GM18511 (cell line): ENCODE measurements at regions not wholly inside any gene's neighbourhood (a gene's known extent, or its start where the extent isn't known, plus 50 kb on each side); places are given as distances from the start of the nearest gene placed in this dataset.
A peak's percentile ranks its signal among the peaks of the same experiment; 100 is the strongest.

ENCODE experiments used
- ATAC-seq: cut with Tn5 transposase; IDR thresholded peaks from one replicate; pipeline ENCODE4 v1.9.1; 2021; ENCODE audit warnings: mild to moderate bottlenecking, moderate library complexity; ENCODE audit not compliant: unreplicated experiment

DNA sequence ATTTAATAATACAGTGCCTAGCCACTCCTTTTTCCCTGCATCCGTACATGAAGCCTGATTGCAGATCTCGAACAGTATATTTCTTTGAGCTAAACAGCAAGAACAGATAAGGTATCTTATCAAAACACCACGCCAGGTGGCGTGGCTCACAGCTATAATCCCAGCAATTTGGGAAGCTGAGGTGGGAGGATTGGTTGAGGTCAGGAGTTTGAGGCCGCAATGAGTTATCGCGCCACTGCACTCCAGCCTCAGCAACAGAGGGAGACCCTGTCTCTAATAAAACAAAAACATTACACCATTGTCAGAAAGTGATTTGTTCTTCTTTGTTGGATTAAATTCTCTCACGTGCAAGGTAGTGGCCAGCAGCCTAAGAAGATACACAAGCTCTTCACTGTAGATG is 291.2 kb upstream of the DMRT1 start:
- no peak for ATAC-seq

- no peak for ATAC-seq
These were observed 289.2 kb upstream of the DMRT1 start for GRCh38 chr9:551986-552929.

DNA sequence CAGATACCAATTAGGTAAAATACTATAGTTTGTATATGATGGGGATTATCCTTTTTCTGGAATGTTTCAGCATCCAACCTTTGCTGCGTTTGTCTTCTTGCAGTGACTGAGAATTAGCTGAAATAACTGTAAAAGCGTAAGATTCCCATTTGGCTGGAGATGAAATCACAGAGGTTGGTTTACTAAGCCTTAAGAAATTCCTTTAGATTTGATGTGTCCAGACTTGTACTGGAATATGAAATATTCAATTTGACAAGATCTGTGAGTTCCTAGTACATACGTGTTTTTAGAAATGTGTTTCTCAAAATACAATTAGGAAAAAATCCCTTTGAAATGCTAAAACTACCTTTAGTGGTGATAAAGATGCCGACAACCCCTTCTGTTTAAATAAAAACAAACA is 286.0 kb upstream of the DMRT1 start:
- ATAC-seq, result no peak

GRCh38 chr9:556199-556598 is 285.3 kb upstream of the DMRT1 start:
- ATAC-seq, result no peak

- ATAC-seq, result no peak
These were observed 284.8 kb upstream of the DMRT1 start for GRCh38 chr9:556675-557074.

DNA sequence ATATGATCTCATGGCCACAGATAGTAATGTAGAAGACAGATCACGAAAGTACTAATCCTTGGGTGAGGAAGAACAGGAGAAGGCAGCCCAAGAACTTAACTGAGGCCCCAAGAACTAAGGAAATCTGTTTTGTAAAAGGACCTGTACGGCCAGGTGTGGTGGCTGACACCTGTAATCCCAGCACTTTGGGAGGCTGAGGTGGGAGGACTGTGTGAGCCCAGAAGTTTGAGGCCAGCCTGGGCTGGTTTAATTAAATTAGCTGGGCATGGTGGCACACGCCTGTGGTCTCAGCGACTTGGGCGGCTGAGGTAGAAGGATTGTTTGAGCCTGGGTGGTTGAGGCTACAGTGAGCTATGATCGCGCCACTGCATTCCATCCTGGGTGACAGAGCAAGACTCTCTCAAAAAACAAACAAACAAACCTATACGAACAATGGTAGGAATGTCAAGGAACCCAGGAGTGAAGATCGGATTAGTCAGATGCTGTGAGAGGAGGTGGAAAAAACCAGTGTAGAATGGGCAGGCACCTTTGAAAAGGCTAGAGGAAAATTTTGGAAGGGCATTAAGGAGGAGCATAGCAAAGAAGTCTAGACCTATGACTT is 283.8 kb upstream of the DMRT1 start:
- ATAC-seq, result no peak

- ATAC-seq, result no peak
These were observed 280.1 kb upstream of the DMRT1 start for GRCh38 chr9:561427-561826.

DNA sequence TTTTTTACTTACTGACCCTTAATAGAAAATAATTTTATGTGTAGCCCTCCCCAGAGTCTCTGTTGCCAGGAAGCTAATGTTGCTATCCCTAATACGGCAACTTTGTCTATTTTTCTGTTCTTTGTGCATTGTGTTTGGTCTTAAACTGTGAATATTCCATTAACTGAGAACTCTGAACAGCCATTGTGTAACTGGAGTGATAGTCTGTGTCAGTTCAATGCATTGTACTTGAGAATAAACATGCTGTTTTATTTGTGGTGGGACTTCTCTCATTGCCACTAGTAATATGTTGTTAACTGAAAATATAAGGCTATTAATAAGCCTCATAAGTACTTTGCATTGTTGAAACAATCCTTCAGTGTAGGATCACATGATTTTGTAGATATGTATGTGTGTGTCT is 278.3 kb upstream of the DMRT1 start:
- ATAC-seq, result no peak

GRCh38 chr9:565528-565927 is 276.0 kb upstream of the DMRT1 start:
- no peak for ATAC-seq

DNA sequence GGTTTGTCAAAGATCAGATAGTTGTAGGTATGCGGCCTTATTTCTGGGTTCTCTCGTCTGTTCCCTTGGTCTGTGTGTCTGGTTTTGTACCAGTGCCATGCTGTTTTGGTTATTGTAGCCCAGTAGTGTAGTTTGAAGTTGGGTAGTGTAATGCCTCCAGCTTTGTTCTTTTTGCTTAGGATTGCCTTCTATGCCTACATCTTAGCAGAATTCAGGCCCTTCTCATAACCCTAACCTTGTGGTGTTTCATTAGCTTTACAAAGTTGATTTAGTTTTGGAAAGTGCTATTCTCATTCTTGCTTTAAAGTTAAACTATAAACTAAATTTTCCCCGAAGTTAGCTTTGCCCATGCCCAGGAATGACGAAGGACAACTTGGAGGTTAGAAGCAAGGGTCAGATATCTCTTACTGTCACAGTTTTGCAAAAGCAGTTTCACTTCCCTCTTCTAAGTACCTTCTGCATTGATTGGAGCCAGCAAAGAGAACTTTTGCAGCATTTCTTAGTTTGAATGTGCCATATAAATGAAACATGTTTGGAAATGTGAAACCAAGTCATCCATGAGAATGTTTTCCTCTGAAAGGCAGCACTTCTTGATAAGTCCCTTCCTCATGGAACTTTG is 274.3 kb upstream of the DMRT1 start:
- ATAC-seq, result peak; percentile 95

DNA sequence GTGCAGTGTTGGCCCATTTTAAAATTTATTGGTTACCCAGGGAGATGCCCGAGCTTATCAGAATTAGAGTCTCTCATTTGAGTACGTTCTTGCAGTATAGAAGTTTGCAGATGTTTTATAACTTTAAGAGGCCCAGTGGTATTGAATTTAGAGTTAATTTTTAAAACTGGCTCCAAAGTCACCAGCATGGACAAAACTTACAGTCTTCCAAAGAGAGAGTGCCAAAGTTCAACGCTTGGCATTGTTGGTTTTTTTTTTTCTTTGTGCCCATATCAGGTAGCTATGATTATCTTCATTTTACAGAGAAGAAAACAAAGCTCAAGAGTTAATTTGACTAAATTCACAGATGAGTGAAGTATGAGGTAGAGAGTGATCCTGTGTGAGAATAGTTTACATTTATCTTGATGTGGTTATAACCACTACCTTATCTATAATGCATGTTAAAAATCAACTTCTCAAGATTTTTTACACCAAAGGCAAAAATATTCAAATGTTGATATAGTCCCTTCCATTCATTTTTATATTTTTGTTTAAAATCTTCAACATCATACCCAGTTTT is 273.7 kb upstream of the DMRT1 start:
- peak; percentile 34 for ATAC-seq

GRCh38 chr9:569296-569695 is 272.2 kb upstream of the DMRT1 start:
- no peak for ATAC-seq

- no peak for ATAC-seq
These were observed 271.3 kb upstream of the DMRT1 start for GRCh38 chr9:570187-570586.

DNA sequence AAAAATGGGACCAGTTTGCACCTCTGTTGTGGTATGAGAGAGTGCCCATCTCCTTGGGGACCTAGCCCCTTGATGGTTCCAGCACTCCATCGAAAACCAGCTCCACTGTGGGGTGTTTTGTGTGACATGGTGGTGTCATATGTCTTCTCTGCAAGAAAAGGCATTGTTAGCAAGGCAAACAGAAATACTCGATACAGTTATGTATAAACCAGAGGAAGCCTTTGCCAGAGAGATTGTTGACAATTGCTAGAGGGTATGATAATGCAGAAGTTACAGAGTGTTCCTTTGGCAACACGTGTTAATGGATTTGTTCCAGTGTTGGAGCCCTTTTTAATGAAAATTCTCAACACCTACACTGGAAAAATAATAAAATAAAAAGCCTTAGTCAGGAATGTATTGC is 270.4 kb upstream of the DMRT1 start:
- ATAC-seq, result no peak

GRCh38 chr9:571741-572140 is 269.8 kb upstream of the DMRT1 start:
- no peak for ATAC-seq

DNA sequence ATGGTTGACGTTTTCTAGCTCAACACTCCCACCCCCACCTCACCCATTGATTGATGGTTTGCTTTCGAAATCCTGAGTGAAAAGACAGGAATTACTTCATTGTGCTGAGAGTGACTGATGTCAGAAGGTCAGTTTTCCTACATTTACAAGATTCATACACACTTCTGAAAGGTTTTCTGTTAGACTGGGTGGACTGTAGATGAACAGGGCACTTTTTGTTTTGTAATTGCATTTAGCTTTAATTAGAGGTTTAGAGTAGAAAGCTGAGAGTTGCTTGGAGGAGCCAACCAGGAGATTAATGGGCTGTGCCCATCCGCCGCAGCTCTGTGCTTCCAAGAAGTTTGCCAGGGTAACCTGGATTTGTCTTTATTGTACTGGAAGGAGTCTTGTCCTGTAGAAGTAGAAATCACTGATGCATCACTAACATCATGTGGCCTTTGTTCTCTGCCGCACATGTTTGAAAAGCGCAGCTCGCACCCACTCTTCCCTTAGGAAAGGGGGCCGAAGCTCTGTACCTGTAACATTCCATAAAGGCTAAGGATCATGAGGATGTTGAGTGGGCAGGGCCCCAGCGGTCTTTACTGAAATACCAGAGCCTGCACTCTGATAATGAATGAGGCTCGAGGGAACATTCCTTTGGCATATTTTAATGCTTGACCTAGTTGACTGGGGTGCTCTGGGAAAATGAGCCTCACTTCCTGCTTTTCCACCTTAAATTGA is 267.6 kb upstream of the DMRT1 start:
- no peak for ATAC-seq

DNA sequence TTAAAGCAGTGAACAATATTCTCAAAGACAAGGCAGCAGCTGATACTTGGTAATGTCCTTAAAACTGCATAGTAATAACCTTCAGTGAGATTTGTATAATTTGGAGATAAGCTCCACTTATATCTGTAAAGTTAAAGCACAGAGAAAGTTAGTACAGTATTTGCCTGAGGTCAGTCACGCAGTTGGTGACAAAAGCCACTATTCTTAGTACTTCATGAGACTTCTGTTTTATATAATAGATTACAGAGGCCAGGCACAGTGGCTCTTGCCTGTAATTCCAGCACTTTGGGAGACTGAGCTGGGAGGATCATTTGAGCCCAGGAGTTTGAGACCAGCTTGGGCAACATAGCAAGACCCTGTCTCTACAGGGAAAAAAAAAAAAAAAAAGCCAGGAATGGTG is 266.4 kb upstream of the DMRT1 start:
- ATAC-seq, result no peak

DNA sequence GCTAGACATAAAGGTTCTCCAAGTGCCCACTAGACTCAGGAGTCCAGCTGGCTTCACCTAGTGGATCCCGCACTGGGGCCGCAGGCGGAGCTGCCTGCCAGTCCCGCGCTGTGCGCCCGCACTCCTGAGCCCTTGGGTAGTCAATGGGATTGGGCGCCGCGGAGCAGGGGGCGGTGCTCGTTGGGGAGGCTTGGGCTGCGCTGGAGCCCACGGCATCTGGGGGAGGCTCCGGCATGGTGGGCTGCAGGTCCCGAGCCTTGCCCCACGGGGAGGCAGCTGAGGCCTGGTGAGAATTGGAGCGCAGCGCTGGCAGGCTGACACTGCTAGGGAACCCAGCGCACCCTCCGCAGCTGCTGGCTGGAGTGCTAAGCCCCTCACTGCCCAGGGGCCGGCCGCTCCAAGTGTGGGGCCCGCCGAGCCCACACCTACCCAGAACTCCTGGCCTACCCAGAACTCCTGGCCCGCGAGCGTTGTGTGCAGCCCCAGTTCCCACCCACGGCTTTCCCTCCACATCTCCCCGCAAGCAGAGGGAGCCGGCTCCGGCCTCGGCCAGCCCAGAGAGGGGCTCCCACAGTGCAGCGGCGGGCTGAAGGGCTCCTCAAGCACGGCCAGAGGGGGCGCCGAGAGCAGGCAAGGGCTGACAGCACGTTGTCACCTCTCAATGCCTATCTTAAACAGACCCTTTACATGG is 260.7 kb upstream of the DMRT1 start:
- ATAC-seq, result no peak

DNA sequence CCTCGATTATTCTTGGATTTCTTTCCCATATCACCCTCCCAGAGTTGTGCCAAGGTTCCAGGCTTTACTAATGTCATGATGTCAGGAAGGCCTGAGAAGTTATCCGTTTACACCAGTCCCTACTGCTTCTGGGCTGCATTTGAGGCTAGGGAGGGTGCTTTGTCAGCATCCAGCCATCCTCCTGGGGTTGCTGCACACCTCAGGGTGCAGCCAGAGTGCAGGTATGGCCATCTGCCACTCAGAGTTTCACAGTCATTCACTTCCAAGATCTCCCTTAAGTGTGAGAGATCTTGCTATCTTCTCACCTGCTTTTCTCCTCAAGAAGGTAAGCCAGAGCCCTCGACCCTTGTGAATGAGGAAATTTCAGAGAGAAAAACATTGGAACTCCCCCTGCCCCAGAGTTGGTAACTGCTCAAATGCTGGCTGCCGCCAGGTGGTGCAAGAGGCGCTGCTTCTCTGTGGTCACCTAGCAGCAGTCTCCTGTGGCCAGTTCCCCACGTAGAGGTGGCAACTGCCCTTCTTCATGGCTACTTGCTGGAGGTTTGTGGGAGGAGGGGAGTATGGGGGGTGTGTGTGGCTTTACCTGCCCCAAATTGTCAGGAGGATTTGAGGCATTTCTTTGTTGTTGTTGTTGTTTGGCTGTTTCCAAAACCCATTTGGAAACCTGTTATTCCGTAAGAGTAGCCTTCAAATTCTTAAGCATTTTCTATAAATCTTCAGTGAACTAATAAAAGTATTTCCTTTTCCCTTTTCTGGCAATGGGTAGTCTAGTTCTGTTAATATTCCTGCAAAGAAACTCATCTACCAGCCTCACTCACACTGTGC is 259.6 kb upstream of the DMRT1 start:
- no peak for ATAC-seq

GRCh38 chr9:582775-583174 is 258.7 kb upstream of the DMRT1 start:
- ATAC-seq, result no peak
